HepG2 (cell line): ENCODE measurements at regions not wholly inside any gene's neighbourhood (a gene's known extent, or its start where the extent isn't known, plus 50 kb on each side); places are given as distances from the start of the nearest gene placed in this dataset.

Experiments used
- ATAC-seq: fragments of 200-7000 bp; cut with Tn5 transposase; 3 replicates; pipeline ENCODE4 v1.9.1; 2020; ENCODE audit warnings: mild to moderate bottlenecking, moderate library complexity
- BruUV-seq: library from RNA; stranded (reverse); fragments of 400-500 nt; replicated peaks from 2 replicates; lab custom pipeline; 2021; lab: Mats Ljungman, UMichigan
- CTCF ChIA-PET: fragments of 300-600 bp; formaldehyde crosslinking; extraction: SDS; loops from one replicate; lab custom pipeline; 2021; ENCODE audit warnings: low total read pairs, inconsistent platforms, low intra/inter-chr PET ratio; lab: Yijun Ruan, JAX
- POLR2A ChIA-PET: fragments of 350-600 bp; sonication (Branson Sonifier 250); formaldehyde crosslinking; loops from one replicate; lab custom pipeline; 2020; ENCODE audit warnings: antibody characterized with exemption, inconsistent platforms; lab: Yijun Ruan, JAX
- DNase-seq: peaks from one replicate; pipeline ENCODE4 v3.0.0-alpha.2; 2015; ENCODE audit warnings: low spot score
- FAIRE-seq: peaks from 3 replicates; lab custom pipeline; 2011; peaks lifted over from hg19 to GRCh38; lab: Jason Lieb, UNC
- H2AFZ ChIP-seq: one replicate; pipeline ENCODE4 v1.6.1; 2011; ENCODE audit warnings: low read length, inconsistent platforms
- H3K27ac ChIP-seq: fragments of 300-600 bp; 3 replicates; pipeline ENCODE4 v1.8.0; 2011; ENCODE audit warnings: mixed run types, mild to moderate bottlenecking, mixed read lengths, low read length, inconsistent platforms; ENCODE audit not compliant: insufficient read depth; ENCODE audit errors: extremely low read length
- H3K27me3 ChIP-seq, 2 experiments: fragments of 200-600 bp in 1 of 2; 2 replicates in 1 of 2; 3 replicates in 1 of 2; pipeline versions ENCODE4 v1.6.0 to v1.8.0; 2011; ENCODE audit warnings: low read length in 2 of 2, mild to moderate bottlenecking in 2 of 2, moderate library complexity in 2 of 2, inconsistent platforms in 1 of 2; ENCODE audit not compliant: insufficient read depth in 2 of 2, control insufficient read depth in 1 of 2
- H3K36me3 ChIP-seq, 2 experiments: fragments of 200-600 bp in 1 of 2; replicated peaks in 1 of 2; 2 replicates in 1 of 2; 3 replicates in 1 of 2; pipeline versions ENCODE4 v1.5.1 to v1.8.0; 2011; ENCODE audit warnings: low read length in 2 of 2, inconsistent platforms in 1 of 2; ENCODE audit not compliant: insufficient read depth in 2 of 2, control insufficient read depth in 1 of 2
- H3K4me1 ChIP-seq: 2 replicates; pipeline ENCODE4 v1.5.1; 2012; ENCODE audit warnings: low read length, inconsistent platforms; ENCODE audit not compliant: insufficient read depth
- H3K4me2 ChIP-seq: 2 replicates; pipeline ENCODE4 v1.6.0; 2011; ENCODE audit warnings: low read depth, low read length, inconsistent platforms
- H3K4me3 ChIP-seq, 3 experiments: fragments of 200-600 bp in 1 of 3; sonication (generic), shearing (Covaris generic) in 1 of 3; replicated peaks in 1 of 3; 2 replicates each; pipeline ENCODE4 v1.5.1; 2011 to 2016; ENCODE audit warnings: low read length in 3 of 3, inconsistent platforms in 2 of 3, low read depth in 2 of 3, mild to moderate bottlenecking in 2 of 3, control low read depth in 1 of 3, mixed read lengths in 1 of 3; ENCODE audit not compliant: insufficient read depth in 1 of 3
- H3K79me2 ChIP-seq: one replicate; pipeline ENCODE4 v1.6.1; 2011; ENCODE audit warnings: low read length, inconsistent platforms; ENCODE audit not compliant: insufficient read depth
- H3K9ac ChIP-seq: 2 replicates; pipeline ENCODE4 v1.6.0; 2011; ENCODE audit warnings: mild to moderate bottlenecking, low read depth, low read length, inconsistent platforms; ENCODE audit not compliant: insufficient read depth
- H3K9me3 ChIP-seq: 2 replicates; pipeline ENCODE4 v1.5.1; 2012; ENCODE audit warnings: mild to moderate bottlenecking, low read length
- H4K20me1 ChIP-seq: 2 replicates; pipeline ENCODE4 v1.6.0; 2011; ENCODE audit warnings: inconsistent platforms, mild to moderate bottlenecking, low read length, moderate library complexity; ENCODE audit not compliant: insufficient read depth
- AKAP8 ChIP-seq: sonication (generic); formaldehyde crosslinking; IDR thresholded peaks from 2 replicates; pipeline ENCODE4 v1.5.1; 2020; ENCODE audit warnings: mild to moderate bottlenecking, missing genetic modification reagents
- CBFB ChIP-seq: sonication (generic); formaldehyde crosslinking; IDR thresholded peaks from 2 replicates; pipeline ENCODE4 v1.4.0; 2020; ENCODE audit warnings: missing genetic modification reagents
- CENPBD1 ChIP-seq: sonication (generic); formaldehyde crosslinking; IDR thresholded peaks from 2 replicates; pipeline ENCODE4 v1.8.0; 2022; ENCODE audit warnings: missing genetic modification reagents, low read depth, mild to moderate bottlenecking, borderline replicate concordance
- MLX ChIP-seq: IDR thresholded peaks from 2 replicates; pipeline ENCODE4 v1.6.1; 2016
- MTF1 ChIP-seq: sonication (generic); formaldehyde crosslinking; IDR thresholded peaks from 2 replicates; pipeline ENCODE4 v1.5.0; 2020; ENCODE audit warnings: missing genetic modification reagents
- MTF2 ChIP-seq: sonication (generic); formaldehyde crosslinking; IDR thresholded peaks from 2 replicates; pipeline ENCODE4 v1.5.0; 2020; ENCODE audit warnings: missing genetic modification reagents, borderline replicate concordance
- NCOA1 ChIP-seq: sonication (generic); formaldehyde crosslinking; IDR thresholded peaks from 2 replicates; pipeline ENCODE4 v1.9.0; 2021; ENCODE audit warnings: missing genetic modification reagents
- POLR2A ChIP-seq, 2 experiments: IDR thresholded peaks; 2 replicates each; pipeline ENCODE4 v1.6.1; 2011; ENCODE audit warnings: low read depth in 2 of 2, low read length in 2 of 2, mild to moderate bottlenecking in 1 of 2, moderate library complexity in 1 of 2; ENCODE audit not compliant: insufficient read depth in 1 of 2
- RNF219 ChIP-seq: sonication (generic); formaldehyde crosslinking; IDR thresholded peaks from 2 replicates; pipeline ENCODE4 v1.5.0; 2020; ENCODE audit warnings: mild to moderate bottlenecking, missing genetic modification reagents
- SP140L ChIP-seq: sonication (generic); formaldehyde crosslinking; IDR thresholded peaks from 2 replicates; pipeline ENCODE4 v1.4.0; 2020; ENCODE audit warnings: missing genetic modification reagents, borderline replicate concordance
- SUZ12 ChIP-seq: fragments of 150-350 bp; IDR thresholded peaks from 2 replicates; pipeline ENCODE4 v1.6.1; 2014; ENCODE audit warnings: low read depth, low read length
- ZNF44 ChIP-seq: sonication (generic); formaldehyde crosslinking; IDR thresholded peaks from 2 replicates; pipeline ENCODE4 v1.5.1; 2020; ENCODE audit warnings: mild to moderate bottlenecking, missing genetic modification reagents
- ZNF441 ChIP-seq: sonication (generic); formaldehyde crosslinking; IDR thresholded peaks from 2 replicates; pipeline ENCODE4 v1.7.0; 2021; ENCODE audit warnings: missing genetic modification reagents, borderline replicate concordance
- ZNF549 ChIP-seq: sonication (generic); formaldehyde crosslinking; IDR thresholded peaks from 2 replicates; pipeline ENCODE4 v1.5.0; 2020; ENCODE audit warnings: missing genetic modification reagents
- WGBS: methylation state at CpG from one replicate; pipeline ENCODE4 v1.1.6; 2017; ENCODE audit warnings: low lambda C conversion rate; 5-methylcytosine and 5-hydroxymethylcytosine counted together
- in situ Hi-C: cut with HindIII; loops from 2 replicates; pipeline ENCODE4 v1.10.0; 2017; ENCODE audit warnings: low pct_unique_long_range_greater_than_20kb; ENCODE audit not compliant: extremely low pct_ligation_motif_present
- intact Hi-C: fragments of 100-400 bp; cut with micrococcal nuclease; formaldehyde crosslinking; loops from one replicate; pipeline ENCODE4 v1.10.0; 2022; ENCODE audit not compliant: unreplicated experiment

GRCh38 chr13:85545771-85546170 is 253.4 kb downstream of the SLITRK6 start:
- H3K79me2 ChIP-seq, result no peaks in the 10 kb centered on the region
- H3K9me3 ChIP-seq, result peaks cover 25% of the 10 kb centered on the region
- no peaks in the 10 kb centered on the region for H4K20me1 ChIP-seq
- BruUV-seq, result no TSS peak
- H3K4me2 ChIP-seq, result no peak overlapping the region
- FAIRE-seq (no peak), ATAC-seq (no peak), DNase-seq (no peak)
- H3K9ac ChIP-seq, result no peak overlapping the region
- H2AFZ ChIP-seq, result no peak overlapping the region
- intact Hi-C loops, result no loop called here
- H3K36me3 ChIP-seq, result no peaks in the 10 kb centered on the region
- H3K4me3 ChIP-seq, result no peak overlapping the region
- TF ChIP-seq AKAP8 (CRISPR knock-in tag), result no peak
- TF ChIP-seq RNF219 (CRISPR knock-in tag), result no peak
- no peak for TF ChIP-seq MTF2 (CRISPR knock-in tag)
- TF ChIP-seq CENPBD1 (CRISPR knock-in tag), result no peak
- TF ChIP-seq MLX (CRISPR knock-in tag), result no peak
- no peak for TF ChIP-seq ZNF44 (CRISPR knock-in tag)
- TF ChIP-seq ZNF441 (CRISPR knock-in tag), result no peak
- no peak for TF ChIP-seq SP140L (CRISPR knock-in tag)
- no peak for TF ChIP-seq CBFB
- TF ChIP-seq POLR2A (IDR thresholded peaks at IDR 0.05; ENCODE audit: insufficient read depth in 1 of 2, low read depth in 2 of 2, low read length in 2 of 2), result no peak
- no peak for TF ChIP-seq MTF1
- no peak for TF ChIP-seq ZNF549 (CRISPR knock-in tag)
- no peak for TF ChIP-seq NCOA1
- TF ChIP-seq SUZ12, result no peak
- ChIA-PET POLR2A (no interaction called here), CTCF (no interaction called here)
- 1% methylated on average over 5 of the region's 5 CpGs for WGBS
- H3K27ac ChIP-seq, result no peak overlapping the region
- in situ Hi-C loops, result no loop called here
- H3K27me3 ChIP-seq, result no peaks in the 10 kb centered on the region
- H3K4me1 ChIP-seq, result no peaks in the 10 kb centered on the region
